Osteoblast (primary cell): ENCODE measurements at regions not wholly inside any gene's neighbourhood (a gene's known extent, or its start where the extent isn't known, plus 50 kb on each side); places are given as distances from the start of the nearest gene placed in this dataset.

Experiments used
- DNase-seq: peaks from one replicate; pipeline ENCODE4 v3.0.0; 2011; ENCODE audit warnings: low spot score, mixed read lengths; ENCODE audit not compliant: insufficient read length; ENCODE audit errors: missing footprints
- H2AFZ ChIP-seq: 2 replicates; pipeline ENCODE4 v1.6.0; 2011; ENCODE audit warnings: mild to moderate bottlenecking, low read length
- H3K27ac ChIP-seq: 2 replicates; pipeline ENCODE4 v1.5.1; 2011; ENCODE audit warnings: mild to moderate bottlenecking, low read depth, low read length, moderate library complexity
- H3K27me3 ChIP-seq: 2 replicates; pipeline ENCODE4 v1.6.0; 2012; ENCODE audit warnings: mild to moderate bottlenecking, control low read depth, inconsistent platforms, low read length, moderate library complexity; ENCODE audit not compliant: insufficient read depth
- H3K36me3 ChIP-seq: 2 replicates; pipeline ENCODE4 v1.5.1; 2011; ENCODE audit warnings: mild to moderate bottlenecking, low read length, control low read depth, moderate library complexity; ENCODE audit not compliant: insufficient read depth
- H3K4me1 ChIP-seq: 2 replicates; pipeline ENCODE4 v1.5.1; 2011; ENCODE audit warnings: mild to moderate bottlenecking, low read length, control low read depth, moderate library complexity; ENCODE audit not compliant: insufficient read depth
- H3K4me2 ChIP-seq: 2 replicates; pipeline ENCODE4 v1.6.0; 2011; ENCODE audit warnings: mild to moderate bottlenecking, low read length; ENCODE audit not compliant: insufficient read depth
- H3K4me3 ChIP-seq: fragments of 200-600 bp; sonication (generic); 3 replicates; pipeline ENCODE4 v1.5.1; 2012; ENCODE audit warnings: mild to moderate bottlenecking, low read length, inconsistent platforms; ENCODE audit not compliant: insufficient read depth
- H3K79me2 ChIP-seq: 2 replicates; pipeline ENCODE4 v1.6.0; 2012; ENCODE audit warnings: mild to moderate bottlenecking, low read length, control low read depth, inconsistent platforms; ENCODE audit not compliant: insufficient read depth
- H3K9me3 ChIP-seq: 2 replicates; pipeline ENCODE4 v1.5.1; 2011; ENCODE audit warnings: low read depth, low read length, control low read depth
- H4K20me1 ChIP-seq: 2 replicates; pipeline ENCODE4 v1.6.0; 2012; ENCODE audit warnings: mild to moderate bottlenecking, low read length, control low read depth; ENCODE audit not compliant: insufficient read depth
- TF ChIP-seq, protein P1 (sequence below): IDR thresholded peaks from 2 replicates; pipeline ENCODE4 v1.5.1; 2011; ENCODE audit warnings: mild to moderate bottlenecking, low read depth, low read length, moderate library complexity; ENCODE audit errors: extremely low read depth

DNA sequence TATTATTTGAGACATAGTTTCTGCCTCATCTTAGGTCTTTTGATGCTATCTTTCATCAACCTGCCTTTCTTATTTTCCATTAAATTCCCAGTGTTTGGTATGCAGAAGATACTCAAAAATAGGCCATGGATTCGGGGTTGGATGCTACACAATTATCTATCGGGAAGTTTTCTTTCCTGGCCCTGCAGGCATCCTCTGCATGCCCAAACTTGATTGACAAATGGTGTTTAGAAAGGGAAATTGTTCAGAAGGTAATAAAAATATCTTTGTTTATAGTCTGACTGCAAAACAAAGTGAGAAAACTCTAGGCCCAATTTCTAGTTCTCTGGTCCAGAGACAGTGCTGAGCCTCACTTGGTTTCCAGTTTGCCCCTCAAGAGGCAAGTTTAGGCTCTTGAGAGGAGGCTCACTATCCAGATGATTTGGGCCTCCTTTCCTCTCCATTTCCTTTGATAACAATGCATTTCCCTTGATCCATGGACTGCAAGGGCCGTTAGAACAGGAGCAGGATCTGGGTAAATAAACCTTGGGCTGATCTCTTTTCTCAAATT lies 157.1 kb upstream of the DPH6 start:
- TF ChIP-seq, protein P1, sequence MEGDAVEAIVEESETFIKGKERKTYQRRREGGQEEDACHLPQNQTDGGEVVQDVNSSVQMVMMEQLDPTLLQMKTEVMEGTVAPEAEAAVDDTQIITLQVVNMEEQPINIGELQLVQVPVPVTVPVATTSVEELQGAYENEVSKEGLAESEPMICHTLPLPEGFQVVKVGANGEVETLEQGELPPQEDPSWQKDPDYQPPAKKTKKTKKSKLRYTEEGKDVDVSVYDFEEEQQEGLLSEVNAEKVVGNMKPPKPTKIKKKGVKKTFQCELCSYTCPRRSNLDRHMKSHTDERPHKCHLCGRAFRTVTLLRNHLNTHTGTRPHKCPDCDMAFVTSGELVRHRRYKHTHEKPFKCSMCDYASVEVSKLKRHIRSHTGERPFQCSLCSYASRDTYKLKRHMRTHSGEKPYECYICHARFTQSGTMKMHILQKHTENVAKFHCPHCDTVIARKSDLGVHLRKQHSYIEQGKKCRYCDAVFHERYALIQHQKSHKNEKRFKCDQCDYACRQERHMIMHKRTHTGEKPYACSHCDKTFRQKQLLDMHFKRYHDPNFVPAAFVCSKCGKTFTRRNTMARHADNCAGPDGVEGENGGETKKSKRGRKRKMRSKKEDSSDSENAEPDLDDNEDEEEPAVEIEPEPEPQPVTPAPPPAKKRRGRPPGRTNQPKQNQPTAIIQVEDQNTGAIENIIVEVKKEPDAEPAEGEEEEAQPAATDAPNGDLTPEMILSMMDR, result no peak

DNA sequence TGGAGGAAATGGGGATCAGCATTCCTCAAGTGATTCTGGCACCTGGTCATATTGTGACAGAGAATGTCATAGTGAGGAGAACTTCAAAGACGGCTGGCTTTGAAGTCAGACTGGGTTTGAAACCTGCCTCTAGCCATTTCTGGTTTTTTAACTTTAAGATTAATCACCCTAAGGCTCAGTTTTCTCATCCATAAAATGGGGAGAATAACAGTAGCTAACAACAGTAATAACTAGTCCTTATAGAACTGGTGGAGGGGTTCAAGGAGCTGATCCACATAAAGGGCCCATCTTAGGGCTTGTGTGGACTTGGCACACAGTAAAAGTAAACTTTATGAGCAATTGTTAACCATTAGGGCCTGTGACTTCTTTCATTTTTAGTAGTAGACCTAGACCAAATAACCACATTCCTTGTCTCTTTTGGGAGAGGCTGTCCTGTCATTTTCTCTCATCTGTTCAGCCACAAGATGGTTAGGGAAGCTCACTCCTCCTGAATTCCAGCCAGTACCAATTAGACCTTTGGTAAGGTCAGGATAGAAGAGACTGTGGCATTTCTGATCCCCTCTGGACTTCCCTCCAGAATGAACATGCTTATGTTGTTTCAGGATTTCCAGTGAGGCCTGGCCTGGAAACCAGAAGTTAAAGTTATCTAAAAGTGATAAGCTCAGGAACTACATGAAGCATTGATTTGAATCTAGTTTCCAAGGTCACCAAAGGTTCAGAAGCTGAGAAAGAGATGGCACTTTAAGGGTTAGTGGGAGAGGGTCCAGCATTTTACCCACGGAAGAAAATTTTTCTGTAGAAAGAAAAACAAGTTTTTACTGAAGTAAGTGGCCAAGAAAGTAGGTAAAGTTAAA lies 159.3 kb upstream of the DPH6 start:
- DNase-seq, result no peak
- H3K4me1 ChIP-seq, result peaks cover 14% of the 10 kb centered on the region
- no peaks in the 10 kb centered on the region for H3K9me3 ChIP-seq
- H3K79me2 ChIP-seq, result no peaks in the 10 kb centered on the region
- TF ChIP-seq, protein P1, result no peak
- H3K4me2 ChIP-seq, result peak overlapping the region; percentile 29
- H3K27me3 ChIP-seq, result no peaks in the 10 kb centered on the region
- no peaks in the 10 kb centered on the region for H4K20me1 ChIP-seq
- peak overlapping the region; percentile 69 for H2AFZ ChIP-seq
- no peak overlapping the region for H3K4me3 ChIP-seq
- peak overlapping the region; percentile 56 for H3K27ac ChIP-seq
- H3K36me3 ChIP-seq, result no peaks in the 10 kb centered on the region

More for the DNA sequence above, 157.1 kb upstream of the DPH6 start:
- Histone ChIP-seq H4K20me1 (no peaks in the 10 kb centered on the region), H3K4me3 (no peak overlapping the region), H3K27me3 (no peaks in the 10 kb centered on the region), H3K9me3 (no peaks in the 10 kb centered on the region), H2AFZ (peak overlapping the region; percentile 8), H3K4me1 (peaks cover 18% of the 10 kb centered on the region), H3K27ac (no peak overlapping the region), H3K79me2 (no peaks in the 10 kb centered on the region), H3K4me2 (no peak overlapping the region), H3K36me3 (no peaks in the 10 kb centered on the region)
- no peak for DNase-seq

DNA sequence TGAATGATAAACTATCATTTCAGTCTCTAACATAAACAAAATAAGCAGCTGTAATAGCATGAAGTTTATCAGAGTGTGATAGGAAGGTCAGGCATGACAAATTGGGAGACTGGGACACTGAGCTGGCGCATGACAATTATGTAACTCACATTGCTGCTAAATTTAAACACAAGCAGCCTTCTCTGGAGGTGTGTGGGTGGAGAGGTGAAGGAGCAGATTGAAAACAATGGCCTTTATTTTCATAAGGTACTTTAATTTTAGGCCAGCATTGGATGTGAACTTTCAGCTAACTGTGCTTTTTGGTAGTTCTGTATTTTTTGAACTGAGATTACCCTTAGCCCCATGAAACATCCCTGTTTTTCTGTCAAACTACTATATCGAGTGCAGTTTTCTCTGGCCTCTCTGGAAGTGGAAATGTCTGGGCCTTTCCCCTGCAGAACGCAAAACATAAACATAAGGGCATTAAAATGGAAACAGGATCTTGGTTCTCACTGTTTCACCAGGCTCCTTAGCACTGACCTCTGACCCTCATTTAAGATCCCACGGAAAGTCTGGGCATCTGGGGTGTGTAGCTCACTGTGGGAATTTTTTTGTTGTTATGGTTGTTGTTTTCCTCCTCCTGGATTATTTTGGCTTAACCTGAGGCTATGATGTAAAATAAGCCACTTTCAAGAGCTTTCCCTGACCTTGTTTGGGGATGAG lies 160.1 kb upstream of the DPH6 start:
- Histone ChIP-seq H3K4me3 (no peak overlapping the region), H3K79me2 (no peaks in the 10 kb centered on the region), H3K27ac (no peak overlapping the region), H2AFZ (peak overlapping the region; percentile 13), H3K9me3 (no peaks in the 10 kb centered on the region), H3K4me1 (peaks cover 14% of the 10 kb centered on the region), H4K20me1 (no peaks in the 10 kb centered on the region), H3K4me2 (peak overlapping the region; percentile 29), H3K36me3 (no peaks in the 10 kb centered on the region), H3K27me3 (no peaks in the 10 kb centered on the region)
- TF ChIP-seq, protein P1, result no peak
- DNase-seq, result no peak

DNA sequence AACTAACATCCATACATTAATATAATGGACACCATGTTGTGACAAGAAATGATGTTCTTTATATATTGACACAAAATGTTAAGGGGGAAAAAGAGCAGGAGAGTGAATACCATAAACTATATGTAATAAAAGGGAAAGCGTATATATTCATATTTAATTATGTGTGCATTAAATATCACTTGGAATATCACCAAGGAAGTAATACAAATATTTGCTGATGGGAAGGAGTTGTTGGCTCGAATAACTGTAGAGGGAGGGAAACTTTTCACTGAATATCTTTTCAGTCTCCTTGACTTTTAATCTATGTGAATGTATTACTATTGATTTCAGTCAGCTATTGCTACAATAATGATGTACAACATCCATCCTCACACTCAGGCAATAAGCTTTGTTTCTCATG lies 167.0 kb upstream of the DPH6 start:
- Histone ChIP-seq H3K4me3 (no peak overlapping the region), H3K36me3 (no peaks in the 10 kb centered on the region), H3K27ac (no peak overlapping the region), H3K79me2 (no peaks in the 10 kb centered on the region), H3K9me3 (no peaks in the 10 kb centered on the region), H3K4me2 (no peak overlapping the region), H3K4me1 (no peaks in the 10 kb centered on the region), H4K20me1 (no peaks in the 10 kb centered on the region), H3K27me3 (no peaks in the 10 kb centered on the region), H2AFZ (no peak overlapping the region)
- TF ChIP-seq, protein P1, result no peak
- DNase-seq, result no peak
